Epithelial cell of proximal tubule (primary cell): ENCODE measurements at regions not wholly inside any gene's neighbourhood (a gene's known extent, or its start where the extent isn't known, plus 50 kb on each side); places are given as distances from the start of the nearest gene placed in this dataset.

Source experiments
- DNase-seq: peaks from one replicate; pipeline ENCODE4 v3.0.0-alpha.2; 2011; ENCODE audit warnings: low read depth
- H3K4me3 ChIP-seq: 2 replicates; pipeline ENCODE4 v1.5.1; 2011; ENCODE audit warnings: low read depth, mild to moderate bottlenecking, low read length
- TF ChIP-seq, protein P1 (sequence below): conservative IDR thresholded peaks from 2 replicates; pipeline ENCODE4 v1.5.1; 2012; ENCODE audit warnings: low read depth, mild to moderate bottlenecking, low read length

DNA sequence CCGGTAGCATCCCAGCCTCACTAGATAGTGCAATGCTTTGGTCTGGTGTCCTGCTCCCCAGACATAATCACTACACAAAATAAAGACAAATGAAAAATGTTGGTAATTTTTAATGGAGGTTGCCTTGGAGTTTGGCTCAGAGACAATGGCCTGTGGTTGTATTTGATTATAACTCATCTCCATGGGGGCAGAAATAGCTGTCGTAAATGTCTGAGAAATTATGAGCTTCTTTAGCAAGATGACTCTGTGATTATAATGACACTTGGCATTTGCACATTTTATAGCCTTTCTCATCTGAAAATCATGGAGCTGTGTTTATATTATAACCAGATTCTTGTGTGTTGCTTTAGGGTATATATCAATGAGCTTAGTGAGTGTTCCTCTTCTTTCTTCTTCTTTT, 1779.7 kb upstream of the CELF4 start:
- TF ChIP-seq, protein P1, sequence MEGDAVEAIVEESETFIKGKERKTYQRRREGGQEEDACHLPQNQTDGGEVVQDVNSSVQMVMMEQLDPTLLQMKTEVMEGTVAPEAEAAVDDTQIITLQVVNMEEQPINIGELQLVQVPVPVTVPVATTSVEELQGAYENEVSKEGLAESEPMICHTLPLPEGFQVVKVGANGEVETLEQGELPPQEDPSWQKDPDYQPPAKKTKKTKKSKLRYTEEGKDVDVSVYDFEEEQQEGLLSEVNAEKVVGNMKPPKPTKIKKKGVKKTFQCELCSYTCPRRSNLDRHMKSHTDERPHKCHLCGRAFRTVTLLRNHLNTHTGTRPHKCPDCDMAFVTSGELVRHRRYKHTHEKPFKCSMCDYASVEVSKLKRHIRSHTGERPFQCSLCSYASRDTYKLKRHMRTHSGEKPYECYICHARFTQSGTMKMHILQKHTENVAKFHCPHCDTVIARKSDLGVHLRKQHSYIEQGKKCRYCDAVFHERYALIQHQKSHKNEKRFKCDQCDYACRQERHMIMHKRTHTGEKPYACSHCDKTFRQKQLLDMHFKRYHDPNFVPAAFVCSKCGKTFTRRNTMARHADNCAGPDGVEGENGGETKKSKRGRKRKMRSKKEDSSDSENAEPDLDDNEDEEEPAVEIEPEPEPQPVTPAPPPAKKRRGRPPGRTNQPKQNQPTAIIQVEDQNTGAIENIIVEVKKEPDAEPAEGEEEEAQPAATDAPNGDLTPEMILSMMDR, result no peak
- no peak overlapping the region for H3K4me3 ChIP-seq
- DNase-seq, result no peak

DNA sequence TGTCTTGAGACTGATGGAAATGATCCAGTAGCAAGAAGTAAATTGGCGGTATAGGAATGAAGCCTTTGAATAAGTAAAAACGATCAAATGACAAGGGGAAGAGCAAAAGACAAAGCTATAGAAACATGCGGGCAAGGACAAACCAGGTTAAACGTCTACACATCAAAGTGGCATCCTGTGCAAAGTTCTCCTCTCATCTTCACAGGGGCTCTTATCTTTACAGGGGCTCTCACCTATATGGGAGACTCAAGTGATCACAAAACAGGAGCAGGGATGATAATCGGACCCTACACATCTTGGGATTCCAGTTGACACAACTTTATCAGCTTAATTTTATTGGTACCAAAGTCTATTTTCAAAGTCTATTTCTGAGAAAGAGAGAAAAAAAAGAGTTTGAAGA, 1778.9 kb upstream of the CELF4 start:
- H3K4me3 ChIP-seq, result no peak overlapping the region
- DNase-seq, result no peak
- TF ChIP-seq, protein P1, result no peak

DNA sequence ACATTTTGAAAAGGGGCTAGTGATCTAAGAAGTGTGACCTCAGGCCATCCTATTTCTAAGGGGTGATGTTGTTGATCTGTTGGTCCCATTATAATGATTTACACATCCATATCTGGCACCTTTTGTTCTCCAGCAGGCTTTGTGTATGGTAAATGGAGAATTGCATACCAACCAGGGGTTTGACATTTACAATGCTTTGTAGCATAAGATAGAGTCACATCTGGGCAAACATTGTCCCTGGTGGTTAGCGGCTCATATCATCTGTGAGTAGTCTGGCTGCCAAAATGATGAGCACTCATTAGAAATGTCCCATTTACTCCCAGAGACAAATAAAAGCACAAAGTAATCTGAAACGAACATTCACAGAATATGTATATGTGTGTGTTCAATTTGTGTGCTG, 1775.5 kb upstream of the CELF4 start:
- no peak for DNase-seq
- H3K4me3 ChIP-seq, result no peak overlapping the region
- TF ChIP-seq, protein P1, result no peak

GRCh38 chr18:39340418-39340817, 1774.8 kb upstream of the CELF4 start:
- TF ChIP-seq, protein P1, result no peak

DNA sequence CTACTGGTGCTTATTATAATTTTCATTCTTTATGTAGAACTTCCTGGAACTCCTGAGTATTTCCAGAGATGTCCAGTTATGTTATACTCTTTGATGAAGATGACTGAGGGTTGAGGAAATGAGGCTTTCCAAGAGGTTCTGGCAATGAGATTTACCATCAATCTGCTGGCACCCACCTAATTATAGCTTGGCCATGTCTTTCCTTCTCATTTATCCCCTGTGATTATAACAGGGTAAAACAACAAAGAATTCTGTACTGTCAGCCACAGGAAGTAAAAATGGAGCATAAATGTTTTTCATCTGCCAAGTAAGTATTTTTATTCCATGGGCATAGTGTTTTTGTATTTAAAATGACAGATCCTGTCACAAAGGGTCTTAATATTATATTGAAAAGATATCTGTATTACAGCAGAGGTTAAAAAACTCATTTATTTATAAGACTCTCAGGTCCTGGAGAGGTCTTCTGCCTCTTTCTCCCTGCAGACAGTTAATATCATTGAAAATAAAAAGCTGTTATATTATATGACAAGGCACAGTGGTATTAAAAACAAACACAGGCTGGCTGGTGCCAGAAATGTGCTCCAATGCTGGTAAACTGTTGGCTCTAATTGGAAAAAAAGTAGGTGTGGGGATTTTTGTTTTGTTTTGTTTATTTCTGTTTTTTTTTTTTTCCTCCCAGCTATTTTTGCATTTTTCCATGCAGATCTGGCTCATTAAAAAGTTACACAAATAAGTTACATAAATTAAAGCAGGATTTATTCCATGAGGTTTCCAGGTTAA, 1764.1 kb upstream of the CELF4 start:
- no peak overlapping the region for H3K4me3 ChIP-seq
- TF ChIP-seq, protein P1, result no peak
- DNase-seq, result no peak

More at GRCh38 chr18:39340418-39340817, 1774.8 kb upstream of the CELF4 start:
- DNase-seq, result no peak
- H3K4me3 ChIP-seq, result no peak overlapping the region

DNA sequence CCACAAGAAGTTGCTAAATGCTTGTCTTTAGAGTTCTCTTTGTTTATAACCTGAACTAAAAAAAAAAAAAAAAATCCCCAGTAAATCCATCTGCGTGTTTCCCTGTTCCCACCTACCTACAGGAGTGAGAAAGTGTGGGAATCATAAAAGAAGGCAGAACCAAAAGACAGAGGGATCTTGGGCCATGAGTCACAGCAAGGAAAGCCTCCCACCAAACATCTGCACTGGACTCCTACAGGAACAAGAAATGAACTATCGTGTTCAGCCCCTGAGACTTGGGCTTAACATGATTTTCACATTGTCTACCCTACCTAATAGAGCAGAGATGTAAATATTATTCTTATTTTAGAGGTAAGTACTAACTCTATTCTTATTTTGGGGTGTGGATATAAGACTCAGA, 1761.2 kb upstream of the CELF4 start:
- H3K4me3 ChIP-seq, result no peak overlapping the region
- no peak for DNase-seq
- TF ChIP-seq, protein P1, result no peak

- no peak overlapping the region for H3K4me3 ChIP-seq
- TF ChIP-seq, protein P1, result no peak
- no peak for DNase-seq
Measured at GRCh38 chr18:39325973-39326372, 1760.4 kb upstream of the CELF4 start.
